22Rv1 (cell line): ENCODE measurements at regions not wholly inside any gene's neighbourhood (a gene's known extent, or its start where the extent isn't known, plus 50 kb on each side); places are given as distances from the start of the nearest gene placed in this dataset.

Experiments
- H3K27ac ChIP-seq: fragments of 450-650 bp; 2 replicates; pipeline ENCODE4 v1.5.1; 2017
- CTCF ChIP-seq: fragments of 450-650 bp; IDR thresholded peaks from 2 replicates; pipeline ENCODE4 v1.5.1; 2017; ENCODE audit warnings: mild to moderate bottlenecking
- ZFX ChIP-seq: fragments of 450-650 bp; IDR thresholded peaks from 2 replicates; pipeline ENCODE4 v1.6.1; 2017; ENCODE audit warnings: antibody characterized with exemption, borderline replicate concordance

- TF ChIP-seq CTCF (no peak), ZFX (no peak)
- no peak overlapping the region for H3K27ac ChIP-seq
Measured at GRCh38 chr12:4112290-4112689, 161.3 kb upstream of the CCND2 start.

- no peak for TF ChIP-seq ZFX
- no peak for TF ChIP-seq CTCF
- H3K27ac ChIP-seq: no peak overlapping the region
Measured at GRCh38 chr12:4111010-4111409, 162.6 kb upstream of the CCND2 start.

GRCh38 chr12:4109826-4110225 is 163.7 kb upstream of the CCND2 start:
- no peak overlapping the region for H3K27ac ChIP-seq
- no peak for TF ChIP-seq CTCF
- TF ChIP-seq ZFX: no peak

- TF ChIP-seq ZFX: no peak
- TF ChIP-seq CTCF: no peak
Measured at GRCh38 chr12:4108803-4109345, 164.7 kb upstream of the CCND2 start.

GRCh38 chr12:4107911-4108697 is 165.5 kb upstream of the CCND2 start:
- TF ChIP-seq CTCF: no peak
- no peak for TF ChIP-seq ZFX
- H3K27ac ChIP-seq: no peak overlapping the region

More at GRCh38 chr12:4108803-4109345, 164.7 kb upstream of the CCND2 start:
- H3K27ac ChIP-seq: no peak overlapping the region

GRCh38 chr12:4107436-4107878 is 166.1 kb upstream of the CCND2 start:
- TF ChIP-seq CTCF (peak; percentile 82), ZFX (no peak)
- no peak overlapping the region for H3K27ac ChIP-seq

- TF ChIP-seq ZFX (no peak), CTCF (no peak)
Measured at GRCh38 chr12:4106621-4107020, 166.9 kb upstream of the CCND2 start.

More at GRCh38 chr12:4106621-4107020, 166.9 kb upstream of the CCND2 start:
- no peak overlapping the region for H3K27ac ChIP-seq
